WTC11 (cell line): ENCODE measurements at regions not wholly inside any gene's neighbourhood (a gene's known extent, or its start where the extent isn't known, plus 50 kb on each side); places are given as distances from the start of the nearest gene placed in this dataset.

Source experiments
- ATF2 ChIP-seq: sonication (generic); formaldehyde crosslinking; IDR thresholded peaks from 2 replicates; pipeline ENCODE4 v1.8.1; 2022; ENCODE audit warnings: low read depth, missing genetic modification reagents, borderline replicate concordance
- CREB1 ChIP-seq: sonication (generic); formaldehyde crosslinking; IDR thresholded peaks from 2 replicates; pipeline ENCODE4 v1.8.0; 2023; ENCODE audit warnings: mild to moderate bottlenecking, missing genetic modification reagents
- CTCF ChIP-seq: fragments of 200-600 bp; IDR thresholded peaks from 2 replicates; pipeline ENCODE4 v1.8.0; 2022; ENCODE audit warnings: antibody characterized with exemption
- JUN ChIP-seq: sonication (generic); formaldehyde crosslinking; IDR thresholded peaks from 2 replicates; pipeline ENCODE4 v1.8.0; 2023; ENCODE audit warnings: mild to moderate bottlenecking, missing genetic modification reagents
- NR3C1 ChIP-seq: sonication (generic); formaldehyde crosslinking; conservative IDR thresholded peaks from 2 replicates; pipeline ENCODE4 v1.8.1; 2023; ENCODE audit warnings: low read depth, mild to moderate bottlenecking, missing genetic modification reagents
- STAT6 ChIP-seq: sonication (generic); formaldehyde crosslinking; conservative IDR thresholded peaks from 2 replicates; pipeline ENCODE4 v1.8.1; 2023; ENCODE audit warnings: mild to moderate bottlenecking, low read depth, missing genetic modification reagents, moderate library complexity
- ZBTB43 ChIP-seq: sonication (generic); formaldehyde crosslinking; IDR thresholded peaks from 2 replicates; pipeline ENCODE4 v1.8.1; 2023; ENCODE audit warnings: mild to moderate bottlenecking, missing genetic modification reagents
- ZNF416 ChIP-seq: fragments of 250-450 bp; sonication (Bioruptor Pico); IDR thresholded peaks from 2 replicates; pipeline ENCODE4 v1.9.0; 2021; ENCODE audit warnings: mild to moderate bottlenecking, inconsistent platforms

GRCh38 chr18:10142496-10143160 lies 228.8 kb downstream of the VAPA start:
- TF ChIP-seq ZBTB43 (CRISPR knock-in tag), result no peak
- no peak for TF ChIP-seq CTCF
- no peak for TF ChIP-seq NR3C1 (CRISPR knock-in tag)
- TF ChIP-seq STAT6 (CRISPR knock-in tag), result no peak
- no peak for TF ChIP-seq CREB1
- TF ChIP-seq ZNF416 (CRISPR knock-in tag), result no peak
- no peak for TF ChIP-seq JUN (CRISPR knock-in tag)
- TF ChIP-seq ATF2 (CRISPR knock-in tag), result no peak
